Limb (tissue), 2 donors: ENCODE measurements at regions not wholly inside any gene's neighbourhood (a gene's known extent, or its start where the extent isn't known, plus 50 kb on each side); places are given as distances from the start of the nearest gene placed in this dataset.

Experiments used
- DNase-seq, 2 donors: peaks; one replicate each; pipeline ENCODE4 v3.0.0-alpha.2; 2016; ENCODE audit errors: extremely low spot score in 2 of 2

- no peak for DNase-seq
Observed at GRCh38 chr12:23450810-23451209, 498.7 kb downstream of the SOX5 start.

- DNase-seq: no peak
Observed at GRCh38 chr12:23455283-23455682, 494.2 kb downstream of the SOX5 start.

GRCh38 chr12:23458640-23459039 lies 490.8 kb downstream of the SOX5 start:
- DNase-seq: no peak

DNA sequence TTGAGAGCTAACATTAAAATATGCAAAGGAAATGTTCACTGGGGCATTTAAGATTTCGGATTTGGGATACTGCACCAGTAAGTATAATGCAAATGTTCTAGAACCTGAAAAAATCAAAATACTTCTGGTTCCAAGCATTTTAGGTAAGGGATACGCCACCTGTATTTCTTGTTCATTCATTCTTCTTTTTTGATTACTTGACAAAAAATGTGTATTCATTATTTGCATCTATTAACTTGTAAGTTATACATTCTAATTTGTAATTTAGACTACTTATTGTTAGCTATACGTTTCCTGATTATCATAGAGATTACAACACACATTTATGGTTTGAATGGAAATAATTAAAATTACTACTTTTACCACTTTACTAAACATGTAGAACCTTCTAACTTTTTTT lies 486.9 kb downstream of the SOX5 start:
- no peak for DNase-seq

DNA sequence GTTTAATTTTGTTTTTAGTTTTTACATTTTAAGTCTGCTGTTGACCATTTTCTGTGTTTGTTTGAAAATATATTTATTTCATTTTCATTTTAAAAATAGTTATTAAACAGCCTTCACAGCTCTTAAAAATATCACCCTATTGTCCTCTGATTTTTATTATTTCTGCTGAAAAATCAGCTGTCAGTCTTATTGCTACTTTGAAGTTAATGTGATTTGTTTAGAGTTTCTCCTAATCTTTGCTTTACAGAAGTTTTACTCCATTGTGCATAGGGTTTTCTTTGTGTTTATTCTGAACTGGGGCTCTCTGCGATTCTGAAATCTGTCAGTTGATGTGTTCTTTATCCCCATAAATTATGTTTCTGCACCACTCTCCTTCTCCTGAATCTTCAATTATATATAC lies 486.3 kb downstream of the SOX5 start:
- DNase-seq: no peak

- no peak for DNase-seq
Observed at GRCh38 chr12:23464241-23464812, 485.1 kb downstream of the SOX5 start.

DNA sequence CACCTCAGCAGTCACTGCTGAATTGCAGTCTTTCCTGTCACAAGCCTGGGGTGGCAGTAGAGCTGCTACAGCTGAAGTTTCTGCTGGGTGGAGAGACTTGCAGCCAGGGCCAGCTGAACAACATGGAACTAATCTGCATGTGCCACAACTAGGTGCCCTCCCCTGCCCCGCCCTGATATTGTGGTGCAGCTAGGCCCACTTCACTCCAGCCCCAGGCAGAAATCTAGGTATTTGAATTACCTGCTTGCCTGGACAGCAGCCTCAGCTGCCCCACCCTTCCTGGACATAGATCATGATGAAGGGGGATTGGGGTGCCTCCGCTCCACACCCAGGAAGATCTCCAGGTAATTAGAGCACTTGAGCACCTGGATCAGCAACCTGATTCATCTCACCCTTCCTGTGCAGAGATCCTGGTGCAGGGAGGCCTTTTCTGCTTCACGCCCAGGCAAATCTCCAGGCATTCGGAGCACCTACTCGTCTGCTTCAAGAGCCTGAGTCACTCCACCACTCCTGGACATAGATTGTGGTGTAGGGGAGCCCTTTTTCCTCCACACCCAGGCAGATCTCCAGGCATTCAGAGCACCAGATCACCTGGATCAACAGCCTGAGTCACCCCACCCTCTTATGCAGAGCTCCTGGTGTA lies 477.0 kb downstream of the SOX5 start:
- no peak for DNase-seq

DNA sequence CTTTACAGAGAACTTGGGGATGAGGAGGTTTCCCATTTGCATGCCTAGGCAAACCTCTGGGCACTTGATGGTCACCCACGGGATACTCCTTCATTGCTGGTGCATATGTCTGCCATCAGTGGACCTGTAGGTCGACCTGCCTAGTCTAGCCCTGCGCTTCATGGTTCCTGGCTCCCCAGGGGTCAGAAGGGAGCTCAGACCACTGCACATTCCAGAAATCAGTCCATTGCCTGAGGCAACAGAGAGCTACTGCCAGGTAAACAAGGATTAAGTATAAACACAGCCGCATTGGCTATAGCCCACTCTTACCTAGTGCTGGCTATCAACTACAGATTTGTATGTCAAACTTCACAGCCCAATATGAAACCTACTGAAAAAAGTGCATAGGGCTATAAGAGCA lies 476.4 kb downstream of the SOX5 start:
- DNase-seq: no peak

DNA sequence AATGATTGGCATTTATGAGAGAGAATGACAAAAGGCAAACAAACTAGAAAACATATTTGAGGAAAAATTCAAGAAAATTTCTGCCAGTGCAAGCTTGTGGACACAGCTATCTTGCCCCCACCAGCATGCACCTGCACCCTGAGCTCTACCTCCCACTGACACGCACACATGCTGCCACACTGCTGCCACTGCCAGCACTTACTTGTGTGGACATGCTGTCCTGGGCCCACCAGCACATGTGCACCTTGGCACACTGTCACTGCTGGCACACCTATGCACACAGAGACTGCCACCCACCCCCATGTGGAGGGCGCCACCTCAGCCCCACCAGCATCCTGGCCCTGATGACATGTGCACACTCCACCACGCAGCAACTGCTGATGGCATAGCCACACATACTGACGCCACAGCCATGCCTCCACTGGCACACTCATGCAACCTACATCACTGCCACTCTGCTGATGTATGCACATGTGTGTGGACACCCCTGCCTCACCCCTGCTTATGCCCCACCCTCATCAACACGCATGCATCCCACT lies 475.0 kb downstream of the SOX5 start:
- no peak for DNase-seq
